ENCODE measurements at regions not wholly inside any gene's neighbourhood (a gene's known extent, or its start where the extent isn't known, plus 50 kb on each side); places are given as distances from the start of the nearest gene placed in this dataset.
"Not testable (repeated sequence)": the region's sequence is repeated elsewhere in the genome, so short reads cannot be mapped to it uniquely, and the experiment has no call there.

GRCh38 chr10:81116201-81116600, 578.5 kb downstream of the SH2D4B start:
- DNase-seq (ENCODE audit: low read depth): no peak

GRCh38 chr10:81116990-81117389, 579.3 kb downstream of the SH2D4B start:
- DNase-seq (ENCODE audit: low read depth): no peak

- no peak for DNase-seq (ENCODE audit: low read depth)
These were observed 590.2 kb downstream of the SH2D4B start for GRCh38 chr10:81127931-81128330.

GRCh38 chr10:81130014-81130413, 592.3 kb downstream of the SH2D4B start:
- DNase-seq (ENCODE audit: low read depth): no peak

- no peak for DNase-seq (ENCODE audit: low read depth)
These were observed 598.1 kb downstream of the SH2D4B start for GRCh38 chr10:81135851-81136250.

GRCh38 chr10:81136261-81136660, 598.6 kb downstream of the SH2D4B start:
- no peak for DNase-seq (ENCODE audit: low read depth)

- no peak for DNase-seq (ENCODE audit: low read depth)
These were observed 608.3 kb downstream of the SH2D4B start for GRCh38 chr10:81145975-81146374.

GRCh38 chr10:81146436-81146835, 608.7 kb downstream of the SH2D4B start:
- DNase-seq (ENCODE audit: low read depth): no peak

GRCh38 chr10:81152656-81153055, 615.0 kb downstream of the SH2D4B start:
- DNase-seq (ENCODE audit: low read depth): no peak

- DNase-seq (ENCODE audit: low read depth): no peak
These were observed 620.0 kb downstream of the SH2D4B start for GRCh38 chr10:81157681-81158080.

GRCh38 chr10:81177651-81178244, 640.0 kb downstream of the SH2D4B start:
- no peak for DNase-seq (ENCODE audit: low read depth)

GRCh38 chr10:81179324-81179723, 641.6 kb downstream of the SH2D4B start:
- DNase-seq (ENCODE audit: low read depth): no peak

- DNase-seq (ENCODE audit: low read depth): no peak
These were observed 642.2 kb downstream of the SH2D4B start for GRCh38 chr10:81179805-81180452.

- DNase-seq (ENCODE audit: low read depth): no peak
These were observed 644.6 kb downstream of the SH2D4B start for GRCh38 chr10:81182296-81182695.

GRCh38 chr10:81192221-81192788, 654.6 kb downstream of the SH2D4B start:
- DNase-seq (ENCODE audit: low read depth): no peak

GRCh38 chr10:81200801-81201200, 663.1 kb downstream of the SH2D4B start:
- no peak for DNase-seq (ENCODE audit: low read depth)

GRCh38 chr10:81207359-81207758, 667.6 kb upstream of the NRG3 start:
- not testable (repeated sequence) for DNase-seq (ENCODE audit: low read depth)

GRCh38 chr10:81213370-81213769, 661.6 kb upstream of the NRG3 start:
- no peak for DNase-seq (ENCODE audit: low read depth)

- no peak for DNase-seq (ENCODE audit: low read depth)
These were observed 659.5 kb upstream of the NRG3 start for GRCh38 chr10:81215498-81215897.

- DNase-seq (ENCODE audit: low read depth): no peak
These were observed 658.0 kb upstream of the NRG3 start for GRCh38 chr10:81216949-81217348.

- no peak for DNase-seq (ENCODE audit: low read depth)
These were observed 656.7 kb upstream of the NRG3 start for GRCh38 chr10:81218307-81218706.

- no peak for DNase-seq (ENCODE audit: low read depth)
These were observed 655.2 kb upstream of the NRG3 start for GRCh38 chr10:81219758-81220157.

- no peak for DNase-seq (ENCODE audit: low read depth)
These were observed 626.1 kb upstream of the NRG3 start for GRCh38 chr10:81248886-81249285.
